SK-N-SH (cell line): ENCODE measurements at regions not wholly inside any gene's neighbourhood (a gene's known extent, or its start where the extent isn't known, plus 50 kb on each side); places are given as distances from the start of the nearest gene placed in this dataset.

Experiments used
- CTCF ChIA-PET: fragments of 300-600, 350-600 bp; formaldehyde crosslinking; extraction: SDS; loops from one replicate; lab custom pipeline; 2021; lab: Yijun Ruan, JAX
- POLR2A ChIA-PET: fragments of 350-600 bp; sonication (Branson Sonifier 250); formaldehyde crosslinking; extraction: SDS; loops from one replicate; lab custom pipeline; 2020; ENCODE audit warnings: antibody characterized with exemption, inconsistent platforms; lab: Yijun Ruan, JAX
- DNase-seq: peaks from one replicate; pipeline ENCODE4 v3.0.0; 2012
- H2AFZ ChIP-seq: fragments of 200-600 bp; sonication (generic); 2 replicates; pipeline ENCODE4 v1.8.1; 2016; ENCODE audit warnings: antibody characterized with exemption, mild to moderate bottlenecking, low read depth
- H3F3A ChIP-seq: fragments of 200-600 bp; sonication (generic); replicated peaks from 2 replicates; pipeline ENCODE3; 2016; ENCODE audit warnings: antibody characterized with exemption, mild to moderate bottlenecking; ENCODE audit not compliant: insufficient read depth
- H3K27ac ChIP-seq, 2 experiments: fragments of 200-500 bp in 1 of 2; fragments of 200-600 bp in 1 of 2; sonication (Bioruptor generic) in 1 of 2; sonication (generic), shearing (Covaris generic) in 1 of 2; 2 replicates each; pipeline versions ENCODE4 v1.5.1 to v1.6.1; 2014 to 2016; ENCODE audit warnings: low read depth in 2 of 2, inconsistent platforms in 1 of 2, low read length in 1 of 2, mild to moderate bottlenecking in 1 of 2, mixed read lengths in 1 of 2
- H3K27me3 ChIP-seq: fragments of 200-600 bp; sonication (generic), shearing (Covaris generic); 2 replicates; pipeline ENCODE4 v1.6.1; 2016; ENCODE audit warnings: mixed run types; ENCODE audit not compliant: insufficient read depth
- H3K36me3 ChIP-seq, 2 experiments: fragments of 200-500 bp in 1 of 2; fragments of 200-600 bp in 1 of 2; sonication (Bioruptor generic) in 1 of 2; sonication (generic) in 1 of 2; replicated peaks in 1 of 2; 2 replicates each; pipeline versions ENCODE3 to v1.5.1; 2014 to 2016; ENCODE audit warnings: low read length in 1 of 2, mild to moderate bottlenecking in 1 of 2; ENCODE audit not compliant: insufficient read depth in 2 of 2, control insufficient read depth in 1 of 2
- H3K4me1 ChIP-seq, 2 experiments: fragments of 200-500 bp in 1 of 2; fragments of 200-600 bp in 1 of 2; sonication (Bioruptor generic) in 1 of 2; sonication (generic), shearing (Covaris generic) in 1 of 2; 2 replicates each; pipeline versions ENCODE4 v1.5.1 to v1.6.1; 2014 to 2016; ENCODE audit warnings: low read depth in 1 of 2, low read length in 1 of 2, mixed run types in 1 of 2; ENCODE audit not compliant: insufficient read depth in 2 of 2, control insufficient read depth in 1 of 2
- H3K4me2 ChIP-seq: fragments of 200-600 bp; sonication (generic), shearing (Covaris generic); 2 replicates; pipeline ENCODE4 v1.6.1; 2017; ENCODE audit warnings: mixed run types
- H3K4me3 ChIP-seq, 2 experiments: fragments of 200-500 bp in 1 of 2; fragments of 200-600 bp in 1 of 2; sonication (Bioruptor generic) in 1 of 2; sonication (generic), shearing (Covaris generic) in 1 of 2; 2 replicates each; pipeline versions ENCODE4 v1.5.1 to v1.8.1; 2014 to 2016; ENCODE audit warnings: low read depth in 2 of 2, inconsistent platforms in 1 of 2, low read length in 1 of 2, mild to moderate bottlenecking in 1 of 2, mixed read lengths in 1 of 2, moderate library complexity in 1 of 2
- H3K79me2 ChIP-seq: fragments of 200-600 bp; sonication (generic); 2 replicates; pipeline ENCODE4 v1.8.1; 2017; ENCODE audit warnings: mild to moderate bottlenecking; ENCODE audit not compliant: insufficient read depth
- H3K9ac ChIP-seq: fragments of 200-600 bp; sonication (generic); 2 replicates; pipeline ENCODE4 v1.6.1; 2017; ENCODE audit warnings: mixed run types
- H3K9me2 ChIP-seq: fragments of 200-600 bp; sonication (generic); 2 replicates; pipeline ENCODE4 v1.6.1; 2017; ENCODE audit warnings: mixed run types
- H3K9me3 ChIP-seq: fragments of 200-600 bp; sonication (generic); 2 replicates; pipeline ENCODE4 v1.6.1; 2017; ENCODE audit warnings: mixed run types, mild to moderate bottlenecking, moderate library complexity
- H4K20me1 ChIP-seq: fragments of 200-600 bp; sonication (generic); 2 replicates; pipeline ENCODE4 v1.6.1; 2017; ENCODE audit warnings: mild to moderate bottlenecking, mixed run types; ENCODE audit not compliant: insufficient read depth
- CHD2 ChIP-seq: fragments of 150-350 bp; IDR thresholded peaks from 2 replicates; pipeline ENCODE4 v1.6.1; 2018; ENCODE audit warnings: low read length; ENCODE audit not compliant: partially characterized antibody
- CTCF ChIP-seq: fragments of 200-600 bp; sonication (generic); IDR thresholded peaks from 2 replicates; pipeline ENCODE4 v1.6.1; 2017; ENCODE audit warnings: antibody characterized with exemption, mild to moderate bottlenecking, moderate library complexity
- ELF1 ChIP-seq: IDR thresholded peaks from 2 replicates; pipeline ENCODE4 v1.4.0; 2012
- EZH2phosphoT487 ChIP-seq: fragments of 200-600 bp; sonication (generic); IDR thresholded peaks from 2 replicates; pipeline ENCODE4 v1.6.1; 2017; ENCODE audit warnings: low read depth, mixed run types, mild to moderate bottlenecking, antibody characterized with exemption, moderate library complexity, borderline replicate concordance
- FOSL2 ChIP-seq: IDR thresholded peaks from 2 replicates; pipeline ENCODE4 v1.4.0; 2012; ENCODE audit warnings: low read depth, mild to moderate bottlenecking, moderate library complexity, borderline replicate concordance
- FOXJ3 ChIP-seq: sonication (generic); formaldehyde crosslinking; IDR thresholded peaks from 2 replicates; pipeline ENCODE4 v1.5.1; 2020; ENCODE audit warnings: mild to moderate bottlenecking, missing genetic modification reagents
- FOXM1 ChIP-seq: IDR thresholded peaks from 2 replicates; pipeline ENCODE4 v1.4.0; 2012; ENCODE audit warnings: low read depth, mild to moderate bottlenecking
- MXI1 ChIP-seq: IDR thresholded peaks from 2 replicates; pipeline ENCODE4 v1.6.1; 2012; ENCODE audit warnings: mild to moderate bottlenecking, low read depth, low read length, improper control_type of control experiment
- NRF1 ChIP-seq: IDR thresholded peaks from 2 replicates; pipeline ENCODE4 v1.6.1; 2012; ENCODE audit warnings: low read depth, mild to moderate bottlenecking, low read length
- RAD21 ChIP-seq: IDR thresholded peaks from 2 replicates; pipeline ENCODE4 v1.6.1; 2012; ENCODE audit warnings: mild to moderate bottlenecking, low read length
- RFX5 ChIP-seq: IDR thresholded peaks from 2 replicates; pipeline ENCODE4 v1.6.1; 2012; ENCODE audit warnings: mild to moderate bottlenecking, improper control_type of control experiment, low read length
- SMC3 ChIP-seq: IDR thresholded peaks from 2 replicates; pipeline ENCODE4 v1.6.1; 2012; ENCODE audit warnings: low read depth, low read length, improper control_type of control experiment
- TCF12 ChIP-seq: IDR thresholded peaks from 2 replicates; pipeline ENCODE4 v1.4.0; 2012
- YY1 ChIP-seq: IDR thresholded peaks from 2 replicates; pipeline ENCODE4 v1.4.0; 2012; ENCODE audit warnings: low read depth, mild to moderate bottlenecking
- WGBS: methylation state at CpG from one replicate; pipeline ENCODE4 v1.1.6; 2017; ENCODE audit warnings: low lambda C conversion rate; 5-methylcytosine and 5-hydroxymethylcytosine counted together
- TF ChIP-seq, protein P1 (sequence below): fragments of 150-350 bp; IDR thresholded peaks from 2 replicates; pipeline ENCODE4 v1.6.1; 2016; ENCODE audit warnings: mild to moderate bottlenecking, low read depth, low read length
- TF ChIP-seq, protein P2 (sequence below): fragments of 150-350 bp; IDR thresholded peaks from 2 replicates; pipeline ENCODE4 v1.6.1; 2017; ENCODE audit warnings: antibody characterized with exemption, low read length, low read depth, borderline replicate concordance

DNA sequence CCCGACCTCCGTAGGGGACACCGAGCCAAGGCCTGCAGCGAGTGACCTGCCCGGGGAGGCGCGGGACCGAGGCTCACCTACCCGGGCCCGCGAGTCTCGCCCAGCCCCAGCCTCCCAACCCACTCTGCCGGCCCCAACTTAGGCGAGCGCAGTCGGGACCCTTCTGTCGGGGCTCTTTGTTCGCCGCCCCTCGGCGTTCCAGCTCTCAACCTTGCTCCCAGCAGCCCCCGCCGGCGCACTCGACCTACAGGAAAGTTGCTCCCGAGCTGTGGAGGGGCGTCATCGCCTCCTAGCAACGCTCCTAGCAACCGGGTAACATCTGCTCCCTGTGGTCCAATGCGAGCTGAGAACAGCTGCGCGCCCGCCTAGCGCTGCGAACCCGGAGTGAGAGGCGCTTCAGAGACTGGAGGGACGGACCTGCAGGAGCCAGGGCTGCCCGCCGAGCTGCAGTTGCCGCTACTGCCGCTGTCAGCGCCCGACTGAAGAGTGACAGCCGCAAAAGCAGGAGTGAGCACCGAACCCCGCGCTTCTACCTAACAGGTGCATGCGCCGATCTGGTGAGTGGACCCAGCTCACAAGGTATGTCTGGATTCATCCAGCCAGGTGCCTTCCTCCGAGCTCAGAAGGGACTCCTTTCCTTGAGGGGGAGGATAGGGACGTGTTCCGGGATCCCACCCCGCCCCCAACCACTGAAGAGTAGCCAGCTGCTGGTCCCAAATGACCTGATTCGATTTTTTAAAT, 355.0 kb downstream of the SNAPC1 start:
- Histone ChIP-seq H3K4me1 (peaks cover 0 to 6% of the 10 kb centered on the region in 2 experiments; a peak in 1 of 4 replicates), H3K4me3 (peak overlapping the region; percentile 37 to 57), H4K20me1 (no peaks in the 10 kb centered on the region), H3K9ac (no peak overlapping the region), H2AFZ (no peak overlapping the region), H3K9me3 (no peaks in the 10 kb centered on the region), H3F3A (no peaks in the 10 kb centered on the region), H3K79me2 (no peaks in the 10 kb centered on the region), H3K36me3 (no peaks in the 10 kb centered on the region), H3K27ac (no peak overlapping the region), H3K4me2 (peak overlapping the region; percentile 76), H3K27me3 (peaks cover 33% of the 10 kb centered on the region), H3K9me2 (no peaks in the 10 kb centered on the region)
- WGBS: 4% methylated on average over 17 of the region's 56 CpGs
- TF ChIP-seq CTCF (peak; percentile 30), FOSL2 (no peak), RFX5 (peak; percentile 57; the same call in 1 of the 2 replicates), MXI1 (peak; percentile 93)
- ChIA-PET POLR2A (no interaction called here), CTCF (interaction anchor here (0.6 to 6.8 kb wide), 21 partner anchors 9 to 1065 kb away, joined by 3 to 59 read pairs (median 4); no protein-coding TSS in a partner anchor)
- DNase-seq: peak; percentile 91

DNA sequence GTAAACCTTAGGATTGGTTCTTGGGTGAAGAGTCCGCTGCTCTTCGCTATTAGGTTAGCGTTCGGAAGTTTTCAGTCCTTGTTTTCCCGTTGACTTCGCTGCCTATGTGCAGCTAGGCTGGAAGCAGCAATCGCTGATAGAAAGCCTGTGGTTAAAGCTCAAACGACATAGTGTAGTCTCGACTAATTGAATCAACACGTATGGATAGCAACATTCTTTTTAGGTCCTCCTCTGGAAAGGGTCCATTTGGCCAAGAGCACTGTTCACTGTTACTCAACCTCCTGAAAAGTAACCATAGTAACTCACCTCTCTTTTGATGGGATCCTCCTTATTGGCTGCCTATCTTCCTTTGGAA, 355.5 kb downstream of the SNAPC1 start:
- Histone ChIP-seq H3K4me1 (peaks cover 0 to 6% of the 10 kb centered on the region in 2 experiments; a peak in 1 of 4 replicates), H4K20me1 (no peaks in the 10 kb centered on the region), H3K9me2 (no peaks in the 10 kb centered on the region), H3K36me3 (no peaks in the 10 kb centered on the region)
- WGBS: 13% methylated on average over 10 of the region's 10 CpGs
- DNase-seq: no peak
- TF ChIP-seq TCF12 (no peak), MXI1 (no peak)
- TF ChIP-seq, all 33 proteins: peak for 0
- peak overlapping the region; percentile 37 to 57 for H3K4me3 ChIP-seq
- H3K27me3 ChIP-seq: peaks cover 33% of the 10 kb centered on the region
- H3K79me2 ChIP-seq: no peaks in the 10 kb centered on the region
- H2AFZ ChIP-seq: no peak overlapping the region
- H3K4me2 ChIP-seq: peak overlapping the region; percentile 76
- no peak overlapping the region for H3K9ac ChIP-seq
- ChIA-PET POLR2A (no interaction called here), CTCF (interaction anchor here (0.9 to 6.8 kb wide), 18 partner anchors 9 to 667 kb away, joined by 3 to 59 read pairs (median 4); no protein-coding TSS in a partner anchor)
- H3K27ac ChIP-seq: no peak overlapping the region
- H3K9me3 ChIP-seq: no peaks in the 10 kb centered on the region
- H3F3A ChIP-seq: no peaks in the 10 kb centered on the region

- peaks cover 0 to 6% of the 10 kb centered on the region in 2 experiments; a peak in 1 of 4 replicates for H3K4me1 ChIP-seq
- no peaks in the 10 kb centered on the region for H3K9me2 ChIP-seq
- H3K36me3 ChIP-seq: no peaks in the 10 kb centered on the region
- no peaks in the 10 kb centered on the region for H3F3A ChIP-seq
- no peak overlapping the region for H3K4me3 ChIP-seq
- H3K79me2 ChIP-seq: no peaks in the 10 kb centered on the region
- H2AFZ ChIP-seq: no peak overlapping the region
- no peak overlapping the region for H3K4me2 ChIP-seq
- no peak overlapping the region for H3K9ac ChIP-seq
- peaks cover 33% of the 10 kb centered on the region for H3K27me3 ChIP-seq
- no peak for DNase-seq
- 56% methylated on average over 4 of the region's 4 CpGs for WGBS
- H3K9me3 ChIP-seq: no peaks in the 10 kb centered on the region
- no peak overlapping the region for H3K27ac ChIP-seq
- ChIA-PET POLR2A (no interaction called here), CTCF (interaction anchor here (0.8 to 6.8 kb wide), 3 partner anchors 8 to 666 kb away, joined by 3 to 59 read pairs (median 7); no protein-coding TSS in a partner anchor)
- H4K20me1 ChIP-seq: no peaks in the 10 kb centered on the region
- TF ChIP-seq MXI1 (no peak), SMC3 (no peak), EZH2phosphoT487 (no peak), ELF1 (no peak), RAD21 (no peak), YY1 (no peak), NRF1 (no peak), FOXJ3 (CRISPR knock-in tag) (no peak), FOSL2 (no peak), CHD2 (no peak), FOXM1 (no peak)
- TF ChIP-seq, protein P1, sequence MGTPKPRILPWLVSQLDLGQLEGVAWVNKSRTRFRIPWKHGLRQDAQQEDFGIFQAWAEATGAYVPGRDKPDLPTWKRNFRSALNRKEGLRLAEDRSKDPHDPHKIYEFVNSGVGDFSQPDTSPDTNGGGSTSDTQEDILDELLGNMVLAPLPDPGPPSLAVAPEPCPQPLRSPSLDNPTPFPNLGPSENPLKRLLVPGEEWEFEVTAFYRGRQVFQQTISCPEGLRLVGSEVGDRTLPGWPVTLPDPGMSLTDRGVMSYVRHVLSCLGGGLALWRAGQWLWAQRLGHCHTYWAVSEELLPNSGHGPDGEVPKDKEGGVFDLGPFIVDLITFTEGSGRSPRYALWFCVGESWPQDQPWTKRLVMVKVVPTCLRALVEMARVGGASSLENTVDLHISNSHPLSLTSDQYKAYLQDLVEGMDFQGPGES: no peak
- TF ChIP-seq, protein P2, sequence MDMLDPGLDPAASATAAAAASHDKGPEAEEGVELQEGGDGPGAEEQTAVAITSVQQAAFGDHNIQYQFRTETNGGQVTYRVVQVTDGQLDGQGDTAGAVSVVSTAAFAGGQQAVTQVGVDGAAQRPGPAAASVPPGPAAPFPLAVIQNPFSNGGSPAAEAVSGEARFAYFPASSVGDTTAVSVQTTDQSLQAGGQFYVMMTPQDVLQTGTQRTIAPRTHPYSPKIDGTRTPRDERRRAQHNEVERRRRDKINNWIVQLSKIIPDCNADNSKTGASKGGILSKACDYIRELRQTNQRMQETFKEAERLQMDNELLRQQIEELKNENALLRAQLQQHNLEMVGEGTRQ: no peak
Measured at GRCh38 chr14:62118461-62118860, 356.2 kb downstream of the SNAPC1 start.
